ENCODE measurements at regions not wholly inside any gene's neighbourhood (a gene's known extent, or its start where the extent isn't known, plus 50 kb on each side); places are given as distances from the start of the nearest gene placed in this dataset.
A peak's percentile ranks its signal among the peaks of the same experiment; 100 is the strongest.
"Not testable (repeated sequence)": the region's sequence is repeated elsewhere in the genome, so short reads cannot be mapped to it uniquely, and the experiment has no call there.

DNA sequence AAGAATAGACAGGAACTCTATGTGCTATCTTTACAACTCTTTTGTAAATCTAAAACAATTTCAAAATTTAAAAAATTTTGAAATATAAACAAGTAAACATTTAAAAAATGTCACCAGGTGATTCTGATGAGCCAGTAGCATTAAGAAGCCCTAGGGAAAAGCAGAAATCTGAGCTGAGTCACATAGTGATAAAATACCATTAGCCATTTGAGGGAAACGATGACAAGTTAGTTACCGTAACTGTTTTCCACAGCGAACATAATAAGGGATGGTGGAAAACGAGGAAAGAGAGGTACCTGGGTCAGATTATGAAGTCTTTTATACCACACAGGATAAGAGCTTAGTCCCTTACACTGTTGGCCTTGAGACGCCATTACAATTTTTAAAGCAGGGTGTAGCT is 55.5 kb downstream of the PRR15 start:
- DNase-seq (ENCODE audit: low read depth) = no peak

DNA sequence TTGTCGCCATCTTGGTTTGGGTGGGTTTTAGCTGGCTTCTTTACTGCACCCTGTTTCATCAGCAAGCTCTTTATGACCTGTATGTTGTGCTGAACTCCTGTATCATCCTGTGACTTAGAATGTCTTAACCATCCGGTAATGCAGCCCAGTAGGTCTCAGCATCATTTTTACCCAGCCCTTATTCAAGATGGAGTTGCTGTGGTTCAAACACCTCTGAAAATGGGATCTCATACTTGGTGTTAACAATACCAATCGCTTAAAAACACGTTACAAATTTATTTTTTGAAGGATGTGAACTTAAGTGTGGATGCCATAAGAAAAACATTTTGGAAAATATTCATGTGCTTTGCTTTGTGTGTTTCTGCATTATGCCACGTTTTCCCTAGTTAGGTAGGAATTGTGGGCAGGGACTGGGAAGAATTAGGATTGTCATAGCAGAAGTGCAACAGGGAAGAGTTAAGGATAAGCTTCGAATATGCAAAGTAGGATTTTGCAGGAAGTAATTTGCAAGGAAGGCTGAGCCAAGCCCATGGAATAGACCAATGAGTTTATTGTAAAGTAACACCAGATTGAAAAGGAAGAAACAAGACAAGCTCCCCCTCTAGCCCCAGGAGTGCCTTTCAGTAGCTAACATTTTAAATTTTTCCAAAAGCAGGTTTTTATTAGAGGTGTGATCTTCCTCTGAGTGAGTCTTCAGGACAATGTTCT is 56.4 kb downstream of the PRR15 start:
- no peak for DNase-seq (ENCODE audit: low read depth)

GRCh38 chr7:29620556-29620930 is 56.9 kb downstream of the PRR15 start:
- no peak for DNase-seq (ENCODE audit: low read depth)

- DNase-seq (ENCODE audit: low read depth) = peak; percentile 87
Measured at GRCh38 chr7:29622335-29623265, 59.0 kb downstream of the PRR15 start.

DNA sequence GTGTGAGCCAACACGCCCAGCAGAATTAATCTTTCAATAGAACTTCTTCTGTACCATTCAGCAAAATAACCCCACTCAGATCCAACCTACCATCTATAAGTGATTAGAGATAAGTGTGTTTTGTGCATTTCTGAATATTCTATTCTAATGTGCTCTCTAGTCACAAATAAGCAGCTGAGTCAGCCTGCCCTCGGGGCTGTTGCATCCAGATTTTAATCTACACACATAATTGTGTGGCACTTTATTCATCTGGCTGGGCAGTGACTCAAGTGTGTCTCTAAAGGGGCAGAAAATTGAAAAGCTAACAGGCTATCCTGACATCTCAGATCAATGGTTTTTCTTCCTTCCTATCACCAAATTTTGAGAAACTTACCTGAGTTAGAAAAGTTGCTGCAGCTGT is 60.3 kb downstream of the PRR15 start:
- no peak for DNase-seq (ENCODE audit: low read depth)

DNA sequence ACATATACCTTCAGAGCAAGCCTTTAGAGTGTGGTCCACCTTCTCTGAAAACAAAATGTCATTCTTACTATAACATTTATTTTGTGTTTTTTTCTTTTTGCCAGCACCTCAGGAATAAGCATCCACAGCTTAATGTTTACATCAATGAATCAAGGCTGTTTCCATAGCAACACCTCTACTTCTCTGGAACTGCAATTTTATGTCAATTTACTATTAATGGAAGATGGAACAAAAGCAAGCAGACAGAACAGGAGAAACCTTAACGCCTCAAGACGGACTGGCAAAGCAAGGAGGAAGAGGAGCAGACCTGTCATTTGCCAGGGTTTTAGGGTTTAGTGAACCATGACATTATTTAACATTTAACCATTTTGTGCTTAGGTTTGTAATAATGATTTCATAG is 63.1 kb downstream of the PRR15 start:
- DNase-seq (ENCODE audit: low read depth) = no peak

- DNase-seq (ENCODE audit: low read depth) = no peak
Measured at GRCh38 chr7:29627631-29628030, 64.0 kb downstream of the PRR15 start.

DNA sequence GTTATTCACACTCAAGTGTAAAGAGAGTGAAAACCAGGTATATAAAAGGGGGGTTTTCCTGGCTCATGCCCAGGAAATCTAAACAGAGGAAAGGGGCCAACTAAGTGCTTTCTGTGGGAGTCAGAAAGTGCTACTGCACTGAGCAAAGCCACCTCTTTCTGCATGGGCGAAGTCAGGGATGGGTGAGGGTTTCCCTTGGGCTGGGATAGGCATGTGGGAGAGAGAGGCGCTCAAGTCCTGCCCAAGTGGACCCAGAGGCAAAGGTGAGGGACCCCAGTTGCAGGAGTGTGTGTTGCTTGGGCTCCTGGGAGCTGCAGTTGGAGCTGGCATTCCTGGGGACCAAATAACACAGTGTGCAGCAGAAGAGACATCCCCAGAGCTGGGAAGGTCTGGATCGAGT is 65.9 kb downstream of the PRR15 start:
- DNase-seq (ENCODE audit: low read depth) = no peak

DNA sequence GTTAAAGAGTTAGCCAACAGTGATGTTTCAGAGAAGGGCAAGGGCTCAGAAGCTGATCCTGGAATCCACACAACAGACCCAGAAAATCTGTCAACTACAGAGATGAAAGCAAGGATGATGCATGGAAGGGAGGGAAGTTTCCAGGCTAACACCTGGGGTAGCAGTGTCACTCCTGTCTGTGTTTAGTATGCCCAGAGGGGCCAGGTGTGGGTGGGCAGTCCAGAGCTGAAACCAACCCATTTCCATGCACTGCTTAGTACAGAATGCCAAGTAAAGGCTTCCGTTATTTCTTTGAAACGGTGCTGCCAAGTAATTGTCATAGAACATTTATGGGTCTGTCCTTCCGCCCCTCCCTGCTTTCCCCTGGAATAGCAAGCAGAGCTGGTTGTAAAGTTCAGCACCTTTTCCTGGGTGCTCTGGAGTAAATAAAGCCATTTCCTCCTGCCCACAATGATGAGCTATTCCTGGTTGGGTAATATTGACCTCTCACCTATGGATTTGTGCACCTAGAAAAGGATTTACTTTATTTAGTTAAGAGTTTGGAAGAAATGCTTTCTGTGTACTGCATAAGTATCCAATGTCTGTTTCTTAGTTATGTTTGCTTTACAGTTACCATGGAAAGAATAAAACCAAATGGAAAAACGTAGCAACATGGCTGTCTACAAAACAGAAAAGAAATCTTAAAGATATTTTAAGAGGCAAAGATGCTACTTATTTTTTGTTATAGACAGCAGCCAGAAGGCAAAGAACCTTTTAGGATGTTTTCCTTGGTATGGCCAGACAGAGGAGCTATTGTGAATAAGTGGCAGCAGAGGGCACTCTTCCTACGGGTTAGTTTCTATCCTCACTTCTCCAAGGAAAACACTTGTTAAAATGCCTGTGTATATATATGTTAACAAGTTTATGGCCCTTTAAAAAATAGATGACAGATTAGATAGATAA is 71.7 kb downstream of the PRR15 start:
- DNase-seq (ENCODE audit: low read depth) = peak; percentile 45

GRCh38 chr7:29636009-29636351 is 72.3 kb downstream of the PRR15 start:
- no peak for DNase-seq (ENCODE audit: low read depth)

DNA sequence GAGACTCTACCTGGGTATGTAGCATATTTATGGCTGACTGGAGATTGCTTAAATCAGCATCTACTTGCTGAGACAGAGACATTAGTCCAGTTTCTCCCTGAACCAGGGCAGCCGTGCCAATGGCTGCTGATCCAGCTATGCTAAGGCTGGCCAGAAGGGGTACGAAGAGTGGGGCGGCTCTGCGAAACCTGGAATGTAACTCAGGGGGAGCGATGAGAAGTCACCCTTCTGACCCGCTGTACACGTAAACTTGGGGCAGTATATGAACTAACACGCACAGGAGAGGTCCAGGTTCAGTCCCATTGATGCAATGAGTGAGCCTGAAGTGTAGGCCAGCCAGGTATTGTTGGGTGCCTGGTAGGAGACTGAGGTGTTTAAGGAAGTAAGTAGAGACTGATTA is 73.7 kb downstream of the PRR15 start:
- DNase-seq (ENCODE audit: low read depth) = no peak

DNA sequence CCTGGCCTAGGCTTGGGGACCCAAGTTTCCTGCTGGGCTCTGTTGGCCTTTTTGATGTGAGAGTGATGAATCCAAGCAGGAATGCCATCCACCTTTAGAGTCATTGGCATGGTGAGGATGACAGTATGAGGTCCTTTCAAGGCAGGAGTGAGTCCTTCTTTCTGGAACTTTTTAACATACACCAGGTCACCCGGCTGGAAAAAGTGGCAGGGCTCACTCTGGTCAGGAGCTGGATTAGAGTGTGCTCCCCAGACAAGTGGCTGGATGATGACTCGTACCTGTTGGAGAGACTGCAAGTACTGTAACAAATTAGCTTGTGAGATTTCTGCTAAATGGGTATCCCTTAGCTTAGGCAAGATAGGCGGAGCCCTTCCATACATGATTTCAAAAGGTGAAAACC is 75.2 kb downstream of the PRR15 start:
- DNase-seq (ENCODE audit: low read depth) = not testable (repeated sequence)

DNA sequence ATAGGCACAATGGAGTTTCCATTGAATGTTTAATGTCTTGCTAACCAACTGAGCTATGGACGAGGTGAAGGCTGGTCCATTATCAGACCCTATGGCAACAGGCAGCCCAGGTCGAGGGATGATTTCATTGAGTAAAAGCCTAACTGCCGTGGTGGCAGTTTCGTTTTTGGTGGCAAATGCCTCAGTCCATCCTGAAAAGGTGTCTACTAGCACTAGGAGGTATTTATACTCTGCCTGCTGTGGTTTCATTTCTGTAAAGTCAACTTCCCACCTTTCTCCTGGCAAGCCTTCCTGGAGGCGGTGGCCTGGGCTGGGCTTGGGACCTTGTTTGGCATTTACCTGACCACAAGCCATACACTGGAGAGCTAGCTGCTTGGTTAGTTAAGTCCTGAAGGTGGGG is 75.8 kb downstream of the PRR15 start:
- DNase-seq (ENCODE audit: low read depth) = no peak

- no peak for DNase-seq (ENCODE audit: low read depth)
Measured at GRCh38 chr7:29639886-29640595, 76.4 kb downstream of the PRR15 start.

- peak; percentile 36 for DNase-seq (ENCODE audit: low read depth)
Measured at GRCh38 chr7:29641651-29642050, 78.0 kb downstream of the PRR15 start.

- no peak for DNase-seq (ENCODE audit: low read depth)
Measured at GRCh38 chr7:29642494-29643155, 79.0 kb downstream of the PRR15 start.

DNA sequence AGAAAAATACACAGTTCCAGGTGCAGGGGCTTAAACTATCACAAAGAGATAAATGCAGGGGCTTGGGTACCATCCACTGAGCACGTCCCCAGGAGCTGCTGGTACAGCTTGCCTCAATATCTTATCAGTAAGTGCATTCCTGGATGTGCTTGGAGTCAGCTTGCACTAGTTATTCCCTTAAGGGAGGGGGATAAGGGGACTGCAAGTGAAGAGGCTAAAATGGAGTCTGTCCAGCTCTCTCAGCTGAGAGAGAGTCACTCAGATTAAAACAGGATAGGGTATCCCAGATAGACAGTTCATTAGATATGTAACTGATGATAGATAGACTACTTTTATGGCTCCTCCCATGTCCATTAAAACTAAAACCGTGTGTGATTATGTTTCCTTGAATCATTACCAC is 82.5 kb downstream of the PRR15 start:
- not testable (repeated sequence) for DNase-seq (ENCODE audit: low read depth)

- no peak for DNase-seq (ENCODE audit: low read depth)
Measured at GRCh38 chr7:29647020-29647654, 83.5 kb downstream of the PRR15 start.

- DNase-seq (ENCODE audit: low read depth) = not testable (repeated sequence)
Measured at GRCh38 chr7:29647691-29648210, 84.1 kb downstream of the PRR15 start.
